CD8-positive, alpha-beta memory T cell (primary cell): ENCODE measurements at regions not wholly inside any gene's neighbourhood (a gene's known extent, or its start where the extent isn't known, plus 50 kb on each side); places are given as distances from the start of the nearest gene placed in this dataset.

Experiments
- CTCF ChIA-PET: fragments of 350-600 bp; sonication (Branson Sonifier 250); formaldehyde crosslinking; loops from one replicate; lab custom pipeline; 2021; ENCODE audit warnings: antibody characterized with exemption; lab: Charles Lee
- POLR2A ChIA-PET: fragments of 350-600 bp; sonication (Branson Sonifier 250); formaldehyde crosslinking; loops from one replicate; lab custom pipeline; 2021; ENCODE audit warnings: antibody characterized with exemption; lab: Charles Lee
- DNase-seq, 5 donors: peaks; one replicate each; pipeline versions ENCODE4 v3.0.0 to v3.0.0-alpha.2; 2020 to 2022; ENCODE audit warnings: mixed read lengths in 1 of 5
- H3K27ac ChIP-seq: one replicate; pipeline ENCODE4 v1.7.0; 2013; ENCODE audit warnings: low read depth, mild to moderate bottlenecking, low read length, moderate library complexity
- H3K27me3 ChIP-seq: 2 replicates; pipeline ENCODE4 v1.7.0; 2013; ENCODE audit warnings: low read length, mild to moderate bottlenecking; ENCODE audit not compliant: insufficient read depth, poor library complexity, severe bottlenecking
- H3K36me3 ChIP-seq: 2 replicates; pipeline ENCODE4 v1.7.0; 2013; ENCODE audit warnings: mild to moderate bottlenecking, low read length, moderate library complexity; ENCODE audit not compliant: insufficient read depth
- H3K4me1 ChIP-seq: 2 replicates; pipeline ENCODE4 v1.7.0; 2013; ENCODE audit warnings: mild to moderate bottlenecking, low read length, moderate library complexity; ENCODE audit not compliant: insufficient read depth
- H3K4me3 ChIP-seq: 2 replicates; pipeline ENCODE4 v1.7.0; 2013; ENCODE audit warnings: mild to moderate bottlenecking, low read length
- H3K9me3 ChIP-seq: 2 replicates; pipeline ENCODE4 v1.7.0; 2013; ENCODE audit warnings: mild to moderate bottlenecking, low read length
- H3K27ac Mint-ChIP-seq, 8 donors: one replicate each; pipeline ENCODE4 v1.8.0; 2020 to 2021; ENCODE audit warnings: mixed read lengths in 8 of 8, mild to moderate bottlenecking in 6 of 8, inconsistent platforms in 3 of 8, moderate library complexity in 3 of 8
- H3K27me3 Mint-ChIP-seq, 2 donors: one replicate each; pipeline ENCODE4 v1.8.0; 2020 to 2021; ENCODE audit warnings: mixed read lengths in 2 of 2, mild to moderate bottlenecking in 1 of 2, moderate library complexity in 1 of 2
- H3K36me3 Mint-ChIP-seq, 3 donors: one replicate each; pipeline ENCODE4 v1.8.0; 2020 to 2021; ENCODE audit warnings: mixed read lengths in 3 of 3, inconsistent platforms in 1 of 3, mild to moderate bottlenecking in 1 of 3
- H3K4me1 Mint-ChIP-seq, 3 donors: one replicate each; pipeline ENCODE4 v1.8.0; 2020 to 2021; ENCODE audit warnings: mixed read lengths in 3 of 3, inconsistent platforms in 1 of 3, mild to moderate bottlenecking in 1 of 3
- H3K4me3 Mint-ChIP-seq, 7 donors: one replicate each; pipeline ENCODE4 v1.8.0; 2020 to 2021; ENCODE audit warnings: mixed read lengths in 7 of 7, mild to moderate bottlenecking in 6 of 7, moderate library complexity in 4 of 7, inconsistent platforms in 2 of 7
- H3K9me3 Mint-ChIP-seq, 5 donors: one replicate each; pipeline ENCODE4 v1.8.0; 2020 to 2022; ENCODE audit warnings: mixed read lengths in 5 of 5, mild to moderate bottlenecking in 3 of 5, moderate library complexity in 2 of 5, inconsistent platforms in 1 of 5

DNA sequence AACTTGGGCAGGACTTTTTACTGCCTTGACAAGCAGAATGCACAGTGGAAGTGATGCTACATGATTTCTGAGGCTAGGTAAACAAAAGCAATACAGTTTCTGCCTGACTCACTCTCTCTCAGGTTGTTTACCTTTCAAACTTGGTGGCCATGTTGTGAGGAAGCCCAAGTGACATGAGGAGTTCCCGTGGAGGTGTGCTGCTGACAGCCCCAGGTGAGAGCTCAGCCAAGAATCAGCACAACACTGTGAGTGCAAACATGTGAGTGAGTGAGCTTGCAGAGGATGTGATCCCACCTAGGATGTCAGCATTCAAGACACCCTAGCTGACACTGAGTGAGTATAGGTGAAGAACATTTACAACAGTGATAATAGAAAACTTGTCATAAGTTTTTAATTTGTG, 71.1 kb upstream of the IFNAR2 start:
- Histone ChIP-seq H3K9me3 (peaks cover 3% of the 10 kb centered on the region), H3K4me3 (no peak overlapping the region), H3K36me3 (no peaks in the 10 kb centered on the region), H3K4me1 (no peaks in the 10 kb centered on the region), H3K27ac (no peak overlapping the region), H3K27me3 (no peaks in the 10 kb centered on the region)
- DNase-seq, result no peak
- Mint-ChIP-seq H3K27ac (no peak overlapping the region), H3K36me3 (peaks cover 0 to 6% (median 0%) of the 10 kb centered on the region in 3 donors), H3K4me1 (no peaks in the 10 kb centered on the region), H3K27me3 (peaks cover 33 to 46% of the 10 kb centered on the region in 2 donors), H3K9me3 (peaks cover 4 to 16% (median 15%) of the 10 kb centered on the region in 5 donors), H3K4me3 (no peak overlapping the region)
- ChIA-PET POLR2A (no interaction called here), CTCF (no interaction called here)

GRCh38 chr21:33162436-33162951, 67.2 kb upstream of the IFNAR2 start:
- POLR2A ChIA-PET, result no interaction called here
- H3K27ac ChIP-seq, result no peak overlapping the region
- H3K36me3 ChIP-seq, result no peaks in the 10 kb centered on the region
- Mint-ChIP-seq H3K36me3 (peaks cover 0 to 9% (median 0%) of the 10 kb centered on the region in 3 donors), H3K4me3 (no peak overlapping the region), H3K9me3 (peaks cover 4 to 19% (median 15%) of the 10 kb centered on the region in 5 donors), H3K27me3 (peaks cover 25 to 32% of the 10 kb centered on the region in 2 donors), H3K4me1 (no peaks in the 10 kb centered on the region), H3K27ac (peak overlapping the region in 1 of 8 donors; percentile 43)
- DNase-seq, result no peak
- H3K4me1 ChIP-seq, result no peaks in the 10 kb centered on the region
- H3K9me3 ChIP-seq, result peaks cover 3% of the 10 kb centered on the region
- H3K27me3 ChIP-seq, result no peaks in the 10 kb centered on the region
- CTCF ChIA-PET, result no interaction called here
- H3K4me3 ChIP-seq, result no peak overlapping the region

- Mint-ChIP-seq H3K27ac (no peak overlapping the region), H3K4me3 (no peak overlapping the region), H3K36me3 (peaks cover 0 to 3% (median 2%) of the 10 kb centered on the region in 3 donors), H3K27me3 (peaks cover 16 to 38% of the 10 kb centered on the region in 2 donors), H3K4me1 (no peaks in the 10 kb centered on the region), H3K9me3 (peaks cover 0 to 4% (median 0%) of the 10 kb centered on the region in 5 donors)
- POLR2A ChIA-PET, result interaction anchor here (1.0 kb wide), 1 partner anchor 193 kb away, joined by 5 read pairs; no protein-coding TSS in a partner anchor
- H3K27me3 ChIP-seq, result no peaks in the 10 kb centered on the region
- H3K27ac ChIP-seq, result no peak overlapping the region
- H3K36me3 ChIP-seq, result no peaks in the 10 kb centered on the region
- CTCF ChIA-PET, result no interaction called here
- DNase-seq, result no peak
- H3K9me3 ChIP-seq, result no peaks in the 10 kb centered on the region
- H3K4me1 ChIP-seq, result no peaks in the 10 kb centered on the region
- H3K4me3 ChIP-seq, result no peak overlapping the region
Observed at GRCh38 chr21:33168886-33169285, 60.9 kb upstream of the IFNAR2 start.

DNA sequence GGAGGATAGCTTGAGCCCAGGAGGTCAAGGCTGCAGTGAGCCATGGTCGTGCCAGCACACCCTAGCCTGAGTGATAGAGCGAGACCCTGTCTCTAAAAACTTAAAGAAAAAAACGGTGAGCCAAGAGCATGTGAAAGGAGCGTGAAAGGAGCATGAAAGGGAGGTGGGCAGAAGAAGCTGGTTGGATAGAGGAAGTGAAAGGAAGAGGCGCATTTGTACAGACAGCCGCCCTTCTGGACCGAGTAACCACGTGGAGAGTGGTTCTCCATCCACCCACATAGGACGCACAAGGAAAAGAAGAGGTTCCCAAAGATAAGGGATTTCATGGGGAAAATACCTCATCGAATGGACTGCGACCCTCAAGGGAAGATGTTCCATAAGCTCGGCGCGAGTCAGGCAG, 60.4 kb upstream of the IFNAR2 start:
- peaks cover 0 to 2% (median 0%) of the 10 kb centered on the region in 5 donors for H3K9me3 Mint-ChIP-seq
- H3K4me1 Mint-ChIP-seq, result no peaks in the 10 kb centered on the region
- no peaks in the 10 kb centered on the region for H3K4me1 ChIP-seq
- CTCF ChIA-PET, result no interaction called here
- no peak overlapping the region for H3K27ac Mint-ChIP-seq
- H3K36me3 ChIP-seq, result no peaks in the 10 kb centered on the region
- H3K4me3 ChIP-seq, result no peak overlapping the region
- H3K4me3 Mint-ChIP-seq, result no peak overlapping the region
- no peak overlapping the region for H3K27ac ChIP-seq
- DNase-seq, result no peak
- peaks cover 16 to 38% of the 10 kb centered on the region in 2 donors for H3K27me3 Mint-ChIP-seq
- POLR2A ChIA-PET, result interaction anchor here (1.0 kb wide), 1 partner anchor 192 kb away, joined by 5 read pairs; no protein-coding TSS in a partner anchor
- no peaks in the 10 kb centered on the region for H3K27me3 ChIP-seq
- H3K9me3 ChIP-seq, result no peaks in the 10 kb centered on the region
- peaks cover 0 to 3% (median 2%) of the 10 kb centered on the region in 3 donors for H3K36me3 Mint-ChIP-seq

DNA sequence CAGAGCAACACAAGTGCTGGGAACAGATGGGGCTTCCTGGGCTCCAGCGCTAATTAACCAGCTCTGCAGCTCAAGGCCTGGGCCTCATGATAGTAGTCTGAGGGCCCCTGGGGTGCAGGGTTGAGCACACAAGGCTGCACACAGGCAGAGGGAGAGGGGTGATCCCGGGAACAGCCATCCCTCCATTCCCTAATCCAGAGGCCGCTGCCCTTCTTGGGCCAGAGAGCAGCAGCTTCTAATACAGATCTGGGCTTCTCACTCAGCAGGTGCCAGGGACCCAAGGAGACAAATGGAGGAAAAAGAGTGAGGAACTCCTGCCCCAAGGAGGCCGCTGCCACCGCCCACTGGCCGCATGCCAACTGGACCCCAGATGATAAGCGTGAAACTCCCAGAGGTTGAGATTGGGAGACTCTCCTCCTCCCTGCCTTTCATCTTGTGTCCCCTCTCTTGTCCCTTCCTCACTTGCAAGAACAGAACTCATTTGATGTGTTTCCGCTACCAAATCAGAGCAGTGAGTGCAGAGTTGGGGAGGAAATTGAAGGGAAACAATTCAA, 58.0 kb upstream of the IFNAR2 start:
- Mint-ChIP-seq H3K27ac (no peak overlapping the region), H3K27me3 (peaks cover 15 to 30% of the 10 kb centered on the region in 2 donors), H3K4me1 (no peaks in the 10 kb centered on the region), H3K36me3 (peaks cover 0 to 2% (median under 1%) of the 10 kb centered on the region in 3 donors), H3K9me3 (peaks cover 0 to 2% (median 0%) of the 10 kb centered on the region in 5 donors), H3K4me3 (no peak overlapping the region)
- ChIA-PET CTCF (no interaction called here), POLR2A (no interaction called here)
- Histone ChIP-seq H3K9me3 (no peaks in the 10 kb centered on the region), H3K4me1 (no peaks in the 10 kb centered on the region), H3K27ac (no peak overlapping the region), H3K27me3 (no peaks in the 10 kb centered on the region), H3K36me3 (no peaks in the 10 kb centered on the region), H3K4me3 (no peak overlapping the region)
- no peak for DNase-seq

DNA sequence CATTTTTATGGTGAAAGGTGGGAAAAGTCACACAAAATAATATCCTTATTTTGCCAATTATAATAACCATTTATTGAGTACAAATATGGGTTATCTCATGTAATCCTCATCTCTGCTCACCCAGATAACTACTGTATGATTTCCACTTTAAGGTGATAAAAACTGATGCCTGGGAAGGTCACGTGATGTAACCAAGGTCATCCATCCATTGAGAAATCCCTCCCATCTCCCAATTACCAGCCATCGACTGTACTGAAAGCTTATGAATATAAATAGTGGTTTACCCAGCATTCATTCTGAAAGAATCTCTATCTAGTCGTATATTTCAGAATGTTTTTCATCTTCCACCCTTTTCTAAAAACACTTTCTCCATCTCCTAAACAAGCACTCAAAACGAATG, 55.0 kb upstream of the IFNAR2 start:
- no peak for DNase-seq
- Mint-ChIP-seq H3K36me3 (peaks cover 0 to 2% (median 0%) of the 10 kb centered on the region in 3 donors), H3K27ac (no peak overlapping the region), H3K27me3 (peaks cover 8 to 15% of the 10 kb centered on the region in 2 donors), H3K4me1 (no peaks in the 10 kb centered on the region), H3K9me3 (no peaks in the 10 kb centered on the region), H3K4me3 (no peak overlapping the region)
- no peaks in the 10 kb centered on the region for H3K27me3 ChIP-seq
- H3K4me1 ChIP-seq, result no peaks in the 10 kb centered on the region
- H3K36me3 ChIP-seq, result no peaks in the 10 kb centered on the region
- H3K9me3 ChIP-seq, result no peaks in the 10 kb centered on the region
- H3K27ac ChIP-seq, result no peak overlapping the region
- ChIA-PET POLR2A (no interaction called here), CTCF (no interaction called here)
- H3K4me3 ChIP-seq, result no peak overlapping the region
